HEK293T (cell line): ENCODE measurements at regions not wholly inside any gene's neighbourhood (a gene's known extent, or its start where the extent isn't known, plus 50 kb on each side); places are given as distances from the start of the nearest gene placed in this dataset.

ENCODE experiments used
- FOXK2 ChIP-seq: fragments of 450-650 bp; IDR thresholded peaks from 2 replicates; pipeline ENCODE4 v1.6.1; 2016; ENCODE audit warnings: mild to moderate bottlenecking
- HDGF ChIP-seq: fragments of 450-650 bp; IDR thresholded peaks from 2 replicates; pipeline ENCODE4 v1.6.1; 2017; ENCODE audit warnings: antibody characterized with exemption, borderline replicate concordance

DNA sequence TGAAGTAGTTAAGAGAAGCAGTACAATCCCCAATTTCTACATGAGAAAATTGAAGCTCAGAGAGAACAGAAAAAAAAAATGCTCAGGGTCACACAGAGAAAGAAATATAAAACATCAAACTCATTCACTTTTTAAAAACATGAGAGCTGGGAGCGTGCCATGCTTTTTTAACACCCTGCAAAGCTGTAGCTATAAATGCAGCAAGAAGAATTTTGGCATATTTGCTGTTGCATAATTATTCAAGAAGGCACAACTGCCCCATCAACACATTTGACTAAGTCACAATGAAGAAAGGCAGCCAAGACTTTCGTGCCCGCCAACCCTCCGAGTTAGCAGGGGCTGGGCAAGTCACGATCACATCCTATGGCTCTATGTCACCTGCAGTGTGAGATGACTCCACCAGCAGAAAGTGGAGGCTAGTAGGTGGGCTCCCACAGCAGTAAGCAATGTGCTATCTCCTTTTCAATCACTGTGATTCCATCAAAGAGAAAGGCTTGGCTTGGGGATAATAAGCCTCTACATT lies 214.8 kb downstream of the DHX15 start:
- TF ChIP-seq FOXK2 (no peak), HDGF (no peak)
